HepG2 (cell line): ENCODE measurements at regions not wholly inside any gene's neighbourhood (a gene's known extent, or its start where the extent isn't known, plus 50 kb on each side); places are given as distances from the start of the nearest gene placed in this dataset.

Source experiments
- ATAC-seq: fragments of 200-7000 bp; cut with Tn5 transposase; 3 replicates; pipeline ENCODE4 v1.9.1; 2020; ENCODE audit warnings: mild to moderate bottlenecking, moderate library complexity
- BruUV-seq: library from RNA; stranded (reverse); fragments of 400-500 nt; replicated peaks from 2 replicates; lab custom pipeline; 2021; lab: Mats Ljungman, UMichigan
- CTCF ChIA-PET: fragments of 300-600 bp; formaldehyde crosslinking; extraction: SDS; loops from one replicate; lab custom pipeline; 2021; ENCODE audit warnings: low total read pairs, inconsistent platforms, low intra/inter-chr PET ratio; lab: Yijun Ruan, JAX
- POLR2A ChIA-PET: fragments of 350-600 bp; sonication (Branson Sonifier 250); formaldehyde crosslinking; loops from one replicate; lab custom pipeline; 2020; ENCODE audit warnings: antibody characterized with exemption, inconsistent platforms; lab: Yijun Ruan, JAX
- DNase-seq: peaks from one replicate; pipeline ENCODE4 v3.0.0-alpha.2; 2015; ENCODE audit warnings: low spot score
- FAIRE-seq: peaks from 3 replicates; lab custom pipeline; 2011; peaks lifted over from hg19 to GRCh38; lab: Jason Lieb, UNC
- H2AFZ ChIP-seq: one replicate; pipeline ENCODE4 v1.6.1; 2011; ENCODE audit warnings: low read length, inconsistent platforms
- H3K27ac ChIP-seq: fragments of 300-600 bp; 3 replicates; pipeline ENCODE4 v1.8.0; 2011; ENCODE audit warnings: mixed run types, mild to moderate bottlenecking, mixed read lengths, low read length, inconsistent platforms; ENCODE audit not compliant: insufficient read depth; ENCODE audit errors: extremely low read length
- H3K27me3 ChIP-seq, 2 experiments: fragments of 200-600 bp in 1 of 2; 2 replicates in 1 of 2; 3 replicates in 1 of 2; pipeline versions ENCODE4 v1.6.0 to v1.8.0; 2011; ENCODE audit warnings: low read length in 2 of 2, mild to moderate bottlenecking in 2 of 2, moderate library complexity in 2 of 2, inconsistent platforms in 1 of 2; ENCODE audit not compliant: insufficient read depth in 2 of 2, control insufficient read depth in 1 of 2
- H3K36me3 ChIP-seq, 2 experiments: fragments of 200-600 bp in 1 of 2; replicated peaks in 1 of 2; 2 replicates in 1 of 2; 3 replicates in 1 of 2; pipeline versions ENCODE4 v1.5.1 to v1.8.0; 2011; ENCODE audit warnings: low read length in 2 of 2, inconsistent platforms in 1 of 2; ENCODE audit not compliant: insufficient read depth in 2 of 2, control insufficient read depth in 1 of 2
- H3K4me1 ChIP-seq: 2 replicates; pipeline ENCODE4 v1.5.1; 2012; ENCODE audit warnings: low read length, inconsistent platforms; ENCODE audit not compliant: insufficient read depth
- H3K4me2 ChIP-seq: 2 replicates; pipeline ENCODE4 v1.6.0; 2011; ENCODE audit warnings: low read depth, low read length, inconsistent platforms
- H3K4me3 ChIP-seq, 3 experiments: fragments of 200-600 bp in 1 of 3; sonication (generic), shearing (Covaris generic) in 1 of 3; replicated peaks in 1 of 3; 2 replicates each; pipeline ENCODE4 v1.5.1; 2011 to 2016; ENCODE audit warnings: low read length in 3 of 3, inconsistent platforms in 2 of 3, low read depth in 2 of 3, mild to moderate bottlenecking in 2 of 3, control low read depth in 1 of 3, mixed read lengths in 1 of 3; ENCODE audit not compliant: insufficient read depth in 1 of 3
- H3K79me2 ChIP-seq: one replicate; pipeline ENCODE4 v1.6.1; 2011; ENCODE audit warnings: low read length, inconsistent platforms; ENCODE audit not compliant: insufficient read depth
- H3K9ac ChIP-seq: 2 replicates; pipeline ENCODE4 v1.6.0; 2011; ENCODE audit warnings: mild to moderate bottlenecking, low read depth, low read length, inconsistent platforms; ENCODE audit not compliant: insufficient read depth
- H3K9me3 ChIP-seq: 2 replicates; pipeline ENCODE4 v1.5.1; 2012; ENCODE audit warnings: mild to moderate bottlenecking, low read length
- H4K20me1 ChIP-seq: 2 replicates; pipeline ENCODE4 v1.6.0; 2011; ENCODE audit warnings: inconsistent platforms, mild to moderate bottlenecking, low read length, moderate library complexity; ENCODE audit not compliant: insufficient read depth
- ARID3A ChIP-seq: IDR thresholded peaks from 2 replicates; pipeline ENCODE4 v1.6.1; 2012; ENCODE audit warnings: low read depth, low read length, improper control_type of control experiment
- CENPX ChIP-seq: sonication (generic); formaldehyde crosslinking; IDR thresholded peaks from 2 replicates; pipeline ENCODE4 v1.9.0; 2021; ENCODE audit warnings: mild to moderate bottlenecking, missing genetic modification reagents, moderate library complexity
- ETV6 ChIP-seq: sonication (generic); formaldehyde crosslinking; conservative IDR thresholded peaks from 2 replicates; pipeline ENCODE4 v1.4.0; 2020; ENCODE audit warnings: missing genetic modification reagents
- HES4 ChIP-seq: sonication (generic); formaldehyde crosslinking; IDR thresholded peaks from 2 replicates; pipeline ENCODE4 v1.9.0; 2021; ENCODE audit warnings: mild to moderate bottlenecking, missing genetic modification reagents, borderline replicate concordance
- HNRNPK ChIP-seq: fragments of 200-400 bp; formaldehyde crosslinking; IDR thresholded peaks from 2 replicates; pipeline ENCODE4 v1.6.1; 2018; ENCODE audit warnings: low read length, low read depth, moderate library complexity, mild to moderate bottlenecking; ENCODE audit not compliant: poor library complexity, severe bottlenecking
- MEIS1 ChIP-seq: sonication (generic); formaldehyde crosslinking; IDR thresholded peaks from 2 replicates; pipeline ENCODE4 v1.9.0; 2021; ENCODE audit warnings: mild to moderate bottlenecking, missing genetic modification reagents, moderate library complexity, borderline replicate concordance
- MEIS2 ChIP-seq: sonication (generic); formaldehyde crosslinking; IDR thresholded peaks from 2 replicates; pipeline ENCODE4 v1.9.0; 2021; ENCODE audit warnings: mild to moderate bottlenecking, missing genetic modification reagents
- REPIN1 ChIP-seq: sonication (generic); formaldehyde crosslinking; IDR thresholded peaks from 2 replicates; pipeline ENCODE4 v1.8.0; 2022; ENCODE audit warnings: missing genetic modification reagents, low read depth, mild to moderate bottlenecking, borderline replicate concordance
- SP4 ChIP-seq: sonication (generic); formaldehyde crosslinking; IDR thresholded peaks from 2 replicates; pipeline ENCODE4 v1.8.1; 2023; ENCODE audit warnings: mild to moderate bottlenecking, missing genetic modification reagents
- TAF1 ChIP-seq: sonication (generic); formaldehyde crosslinking; IDR thresholded peaks from 2 replicates; pipeline ENCODE4 v1.4.0; 2020; ENCODE audit warnings: missing genetic modification reagents
- TBX3 ChIP-seq: fragments of 450-650 bp; IDR thresholded peaks from 2 replicates; pipeline ENCODE4 v1.6.1; 2017; ENCODE audit warnings: antibody characterized with exemption, mild to moderate bottlenecking, inconsistent platforms, borderline replicate concordance
- TMF1 ChIP-seq: sonication (generic); formaldehyde crosslinking; IDR thresholded peaks from 2 replicates; pipeline ENCODE4 v1.8.1; 2022; ENCODE audit warnings: low read depth, missing genetic modification reagents
- ZBTB33 ChIP-seq: sonication (generic); formaldehyde crosslinking; IDR thresholded peaks from 2 replicates; pipeline ENCODE4 v1.4.0; 2020; ENCODE audit warnings: missing genetic modification reagents
- ZNF274 ChIP-seq: sonication (generic); formaldehyde crosslinking; IDR thresholded peaks from 2 replicates; pipeline ENCODE4 v1.5.1; 2020; ENCODE audit warnings: mild to moderate bottlenecking, missing genetic modification reagents
- ZNF75D ChIP-seq: sonication (generic); formaldehyde crosslinking; IDR thresholded peaks from 2 replicates; pipeline ENCODE4 v1.8.1; 2023; ENCODE audit warnings: missing genetic modification reagents, mild to moderate bottlenecking, borderline replicate concordance
- ZNF780A ChIP-seq: sonication (generic); formaldehyde crosslinking; IDR thresholded peaks from 2 replicates; pipeline ENCODE4 v1.8.0; 2022; ENCODE audit warnings: mild to moderate bottlenecking, missing genetic modification reagents, moderate library complexity
- whole genome bisulfite sequencing: methylation state at CpG from one replicate; pipeline ENCODE4 v1.1.6; 2017; ENCODE audit warnings: low lambda C conversion rate; 5-methylcytosine and 5-hydroxymethylcytosine counted together
- in situ Hi-C: cut with HindIII; loops from 2 replicates; pipeline ENCODE4 v1.10.0; 2017; ENCODE audit warnings: low pct_unique_long_range_greater_than_20kb; ENCODE audit not compliant: extremely low pct_ligation_motif_present
- intact Hi-C: fragments of 100-400 bp; cut with micrococcal nuclease; formaldehyde crosslinking; loops from one replicate; pipeline ENCODE4 v1.10.0; 2022; ENCODE audit not compliant: unreplicated experiment

GRCh38 chr2:146990311-146991054 lies 854.3 kb upstream of the ACVR2A start:
- CTCF ChIA-PET, result no interaction called here
- WGBS, result 10% methylated on average over 6 of the region's 6 CpGs
- Histone ChIP-seq H3K4me3 (no peak overlapping the region), H3K36me3 (no peaks in the 10 kb centered on the region), H4K20me1 (no peaks in the 10 kb centered on the region), H3K4me1 (no peaks in the 10 kb centered on the region), H3K4me2 (no peak overlapping the region), H3K9me3 (no peaks in the 10 kb centered on the region), H3K27ac (no peak overlapping the region), H3K79me2 (no peaks in the 10 kb centered on the region), H3K27me3 (no peaks in the 10 kb centered on the region), H3K9ac (no peak overlapping the region), H2AFZ (no peak overlapping the region)
- intact Hi-C loops, result no loop called here
- BruUV-seq, result no TSS peak
- in situ Hi-C loops, result no loop called here
- DNase-seq, result no peak
- ATAC-seq, result no peak
- no peak for FAIRE-seq
- TF ChIP-seq SP4 (no peak), CENPX (CRISPR knock-in tag) (no peak), TAF1 (no peak), TMF1 (CRISPR knock-in tag) (no peak), ZNF75D (CRISPR knock-in tag) (no peak), HNRNPK (no peak), ETV6 (no peak), MEIS2 (CRISPR knock-in tag) (no peak), ZNF780A (CRISPR knock-in tag) (no peak), TBX3 (no peak), ARID3A (no peak), REPIN1 (no peak), MEIS1 (no peak), ZNF274 (no peak), ZBTB33 (CRISPR knock-in tag) (no peak), HES4 (CRISPR knock-in tag) (no peak)
- POLR2A ChIA-PET, result no interaction called here
